Osteocyte (in vitro differentiated cells): ENCODE measurements at regions not wholly inside any gene's neighbourhood (a gene's known extent, or its start where the extent isn't known, plus 50 kb on each side); places are given as distances from the start of the nearest gene placed in this dataset.

Experiments used
- DNase-seq: peaks from one replicate; pipeline ENCODE4 v3.0.0; 2021; ENCODE audit warnings: mixed read lengths; ENCODE audit not compliant: unreplicated experiment; ENCODE audit errors: extremely low spot score
- H3K27ac Mint-ChIP-seq: one replicate; pipeline ENCODE4 v1.8.0; 2021; ENCODE audit warnings: mild to moderate bottlenecking, mixed read lengths; ENCODE audit not compliant: unreplicated experiment
- H3K27me3 Mint-ChIP-seq: one replicate; pipeline ENCODE4 v1.8.0; 2021; ENCODE audit warnings: mixed read lengths; ENCODE audit not compliant: unreplicated experiment
- H3K36me3 Mint-ChIP-seq: one replicate; pipeline ENCODE4 v1.8.0; 2021; ENCODE audit warnings: mixed read lengths; ENCODE audit not compliant: unreplicated experiment
- H3K4me1 Mint-ChIP-seq: one replicate; pipeline ENCODE4 v1.8.0; 2021; ENCODE audit warnings: mixed read lengths; ENCODE audit not compliant: unreplicated experiment
- H3K4me3 Mint-ChIP-seq: one replicate; pipeline ENCODE4 v1.8.0; 2021; ENCODE audit warnings: mild to moderate bottlenecking, moderate library complexity, mixed read lengths; ENCODE audit not compliant: unreplicated experiment
- H3K9me3 Mint-ChIP-seq: one replicate; pipeline ENCODE4 v1.8.0; 2021; ENCODE audit warnings: mixed read lengths; ENCODE audit not compliant: unreplicated experiment
- CTCF ChIP-seq: fragments of 200-600 bp; sonication (generic); IDR thresholded peaks from 2 replicates; pipeline ENCODE4 v1.5.0; 2021; ENCODE audit warnings: antibody characterized with exemption, mild to moderate bottlenecking, moderate library complexity

GRCh38 chr2:81645745-81646301 lies 1341.3 kb upstream of the LRRTM1 start:
- peaks cover 65% of the 10 kb centered on the region for H3K9me3 Mint-ChIP-seq
- no peak for DNase-seq
- TF ChIP-seq CTCF = no peak
- H3K36me3 Mint-ChIP-seq = no peaks in the 10 kb centered on the region
- H3K4me1 Mint-ChIP-seq = no peaks in the 10 kb centered on the region
- no peak overlapping the region for H3K4me3 Mint-ChIP-seq
- H3K27me3 Mint-ChIP-seq = no peaks in the 10 kb centered on the region
- no peak overlapping the region for H3K27ac Mint-ChIP-seq

- DNase-seq = no peak
- Mint-ChIP-seq H3K27ac (no peak overlapping the region), H3K4me3 (no peak overlapping the region), H3K9me3 (peaks cover 63% of the 10 kb centered on the region), H3K36me3 (no peaks in the 10 kb centered on the region), H3K4me1 (no peaks in the 10 kb centered on the region), H3K27me3 (no peaks in the 10 kb centered on the region)
- no peak for TF ChIP-seq CTCF
These were observed 1339.6 kb upstream of the LRRTM1 start for GRCh38 chr2:81644189-81644588.

GRCh38 chr2:81624825-81625224 lies 1320.3 kb upstream of the LRRTM1 start:
- no peaks in the 10 kb centered on the region for H3K4me1 Mint-ChIP-seq
- DNase-seq = no peak
- no peaks in the 10 kb centered on the region for H3K27me3 Mint-ChIP-seq
- peaks cover 36% of the 10 kb centered on the region for H3K9me3 Mint-ChIP-seq
- H3K4me3 Mint-ChIP-seq = no peak overlapping the region
- no peaks in the 10 kb centered on the region for H3K36me3 Mint-ChIP-seq
- no peak overlapping the region for H3K27ac Mint-ChIP-seq
- TF ChIP-seq CTCF = no peak

GRCh38 chr2:81600088-81600487 lies 1295.5 kb upstream of the LRRTM1 start:
- Mint-ChIP-seq H3K27me3 (no peaks in the 10 kb centered on the region), H3K4me1 (no peaks in the 10 kb centered on the region), H3K9me3 (peaks cover 8% of the 10 kb centered on the region), H3K36me3 (no peaks in the 10 kb centered on the region), H3K27ac (no peak overlapping the region), H3K4me3 (no peak overlapping the region)
- DNase-seq = no peak
- no peak for TF ChIP-seq CTCF

GRCh38 chr2:81598453-81598852 lies 1293.9 kb upstream of the LRRTM1 start:
- DNase-seq = no peak
- Mint-ChIP-seq H3K4me3 (no peak overlapping the region), H3K9me3 (peaks cover 3% of the 10 kb centered on the region), H3K4me1 (no peaks in the 10 kb centered on the region), H3K27me3 (no peaks in the 10 kb centered on the region), H3K27ac (no peak overlapping the region), H3K36me3 (no peaks in the 10 kb centered on the region)
- TF ChIP-seq CTCF = no peak
